Body of pancreas (tissue), 4 donors: ENCODE measurements at regions not wholly inside any gene's neighbourhood (a gene's known extent, or its start where the extent isn't known, plus 50 kb on each side); places are given as distances from the start of the nearest gene placed in this dataset.

Experiments
- CTCF ChIP-seq, 7 experiments: fragments of 450-650 bp in 4 of 7; fragments of 200-600 bp in 3 of 7; sonication (generic) in 3 of 7; IDR thresholded peaks; one replicate each; pipeline ENCODE4 v1.5.1; 2016 to 2019; ENCODE audit warnings: antibody characterized with exemption in 7 of 7
- POLR2A ChIP-seq, 3 donors: fragments of 450-650 bp; IDR thresholded peaks; one replicate each; pipeline ENCODE4 v1.6.1; 2016; ENCODE audit warnings: antibody characterized with exemption in 3 of 3, mild to moderate bottlenecking in 2 of 3

- TF ChIP-seq CTCF (IDR thresholded peaks at IDR 0.05) (no peak), POLR2A (IDR thresholded peaks at IDR 0.05) (no peak)
These were observed 1059.3 kb downstream of the SLITRK1 start for GRCh38 chr13:82822935-82823334.
